Adipocyte (in vitro differentiated cells): ENCODE measurements at regions not wholly inside any gene's neighbourhood (a gene's known extent, or its start where the extent isn't known, plus 50 kb on each side); places are given as distances from the start of the nearest gene placed in this dataset.

Source experiments
- DNase-seq: peaks from one replicate; pipeline ENCODE4 v3.0.0-alpha.2; 2015; ENCODE audit warnings: low read depth
- H3K27me3 ChIP-seq: replicated peaks from 2 replicates; pipeline ENCODE4 v1.7.0; 2013; ENCODE audit warnings: mild to moderate bottlenecking, low read length, moderate library complexity; ENCODE audit not compliant: control insufficient read depth, insufficient read depth
- H3K36me3 ChIP-seq: 2 replicates; pipeline ENCODE4 v1.7.0; 2013; ENCODE audit warnings: low read length, mild to moderate bottlenecking, moderate library complexity; ENCODE audit not compliant: control insufficient read depth, insufficient read depth, severe bottlenecking
- H3K4me1 ChIP-seq: 2 replicates; pipeline ENCODE4 v1.7.0; 2013; ENCODE audit warnings: mild to moderate bottlenecking, low read length, moderate library complexity; ENCODE audit not compliant: control insufficient read depth, insufficient read depth
- H3K4me3 ChIP-seq: 2 replicates; pipeline ENCODE4 v1.7.0; 2013; ENCODE audit warnings: mild to moderate bottlenecking, low read length, moderate library complexity
- H3K9ac ChIP-seq: 2 replicates; pipeline ENCODE4 v1.7.0; 2013; ENCODE audit warnings: mild to moderate bottlenecking, low read length, moderate library complexity
- H3K9me3 ChIP-seq: 2 replicates; pipeline ENCODE4 v1.7.0; 2013; ENCODE audit warnings: mild to moderate bottlenecking, low read length, moderate library complexity; ENCODE audit not compliant: control insufficient read depth

- peaks cover 73% of the 10 kb centered on the region for H3K27me3 ChIP-seq
- DNase-seq, result no peak
- no peak overlapping the region for H3K4me3 ChIP-seq
- H3K9me3 ChIP-seq, result peaks cover under 1% of the 10 kb centered on the region
- no peaks in the 10 kb centered on the region for H3K4me1 ChIP-seq
- H3K9ac ChIP-seq, result no peak overlapping the region
- no peaks in the 10 kb centered on the region for H3K36me3 ChIP-seq
Measured at GRCh38 chr11:119935349-119935925, 202.5 kb downstream of the TRIM29 start.

- Histone ChIP-seq H3K9ac (no peak overlapping the region), H3K36me3 (no peaks in the 10 kb centered on the region), H3K4me3 (no peak overlapping the region), H3K9me3 (peaks cover 3% of the 10 kb centered on the region), H3K4me1 (no peaks in the 10 kb centered on the region), H3K27me3 (peaks cover 77% of the 10 kb centered on the region)
- DNase-seq, result no peak
Measured at GRCh38 chr11:119934866-119935265, 203.0 kb downstream of the TRIM29 start.

DNA sequence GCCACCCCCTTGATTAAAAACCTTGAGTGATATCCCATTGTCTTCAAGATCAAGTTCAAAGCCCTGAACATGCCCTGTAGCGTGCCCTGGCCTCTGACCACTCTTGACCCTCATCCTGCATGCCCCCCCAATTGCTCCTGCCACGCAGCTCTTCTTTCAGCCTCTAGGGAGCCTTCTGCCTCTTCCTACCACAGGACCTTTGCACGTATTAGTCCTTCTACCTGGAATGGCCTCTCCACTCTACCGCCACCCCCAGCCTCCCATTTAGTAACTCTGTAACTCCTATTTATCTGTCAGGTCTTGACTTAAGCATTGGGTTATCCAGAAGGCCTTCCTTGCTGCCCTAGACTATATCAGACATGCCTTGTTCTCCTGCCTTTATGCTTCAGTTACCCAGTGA, 203.6 kb downstream of the TRIM29 start:
- no peaks in the 10 kb centered on the region for H3K4me1 ChIP-seq
- H3K9me3 ChIP-seq, result peaks cover 6% of the 10 kb centered on the region
- H3K4me3 ChIP-seq, result no peak overlapping the region
- H3K9ac ChIP-seq, result no peak overlapping the region
- H3K36me3 ChIP-seq, result no peaks in the 10 kb centered on the region
- H3K27me3 ChIP-seq, result peaks cover 77% of the 10 kb centered on the region
- DNase-seq, result no peak

DNA sequence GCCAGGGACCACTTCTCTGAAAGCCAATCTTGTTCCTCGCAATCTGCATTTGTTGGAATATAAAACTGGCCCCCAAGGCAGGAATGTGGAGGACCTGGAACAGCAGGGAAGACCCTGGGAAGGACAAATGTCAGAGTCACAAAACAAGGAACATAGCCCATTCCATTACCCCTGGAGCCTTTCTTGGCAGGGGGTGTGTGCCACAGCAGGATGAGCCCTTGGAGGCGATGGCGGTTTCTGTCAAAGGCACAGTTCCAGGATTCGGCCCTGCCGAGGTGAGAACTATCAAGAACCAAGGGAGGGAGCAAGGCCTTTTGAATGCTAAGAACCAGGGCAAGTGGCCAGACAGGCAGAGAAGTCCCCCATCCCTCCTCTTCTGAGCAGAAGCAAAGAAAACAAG, 204.3 kb downstream of the TRIM29 start:
- H3K36me3 ChIP-seq, result no peaks in the 10 kb centered on the region
- no peak overlapping the region for H3K4me3 ChIP-seq
- no peaks in the 10 kb centered on the region for H3K4me1 ChIP-seq
- DNase-seq, result no peak
- H3K9me3 ChIP-seq, result peaks cover 6% of the 10 kb centered on the region
- peaks cover 75% of the 10 kb centered on the region for H3K27me3 ChIP-seq
- no peak overlapping the region for H3K9ac ChIP-seq

GRCh38 chr11:119932828-119933562, 204.0 kb upstream of the NECTIN1 start:
- H3K27me3 ChIP-seq, result peaks cover 79% of the 10 kb centered on the region
- no peak for DNase-seq
- no peak overlapping the region for H3K4me3 ChIP-seq
- peaks cover 6% of the 10 kb centered on the region for H3K9me3 ChIP-seq
- no peaks in the 10 kb centered on the region for H3K36me3 ChIP-seq
- no peaks in the 10 kb centered on the region for H3K4me1 ChIP-seq
- H3K9ac ChIP-seq, result no peak overlapping the region

GRCh38 chr11:119928047-119928446, 199.0 kb upstream of the NECTIN1 start:
- Histone ChIP-seq H3K4me3 (no peak overlapping the region), H3K36me3 (no peaks in the 10 kb centered on the region), H3K9ac (no peak overlapping the region), H3K9me3 (peaks cover 6% of the 10 kb centered on the region), H3K27me3 (peaks cover 75% of the 10 kb centered on the region), H3K4me1 (no peaks in the 10 kb centered on the region)
- no peak for DNase-seq

DNA sequence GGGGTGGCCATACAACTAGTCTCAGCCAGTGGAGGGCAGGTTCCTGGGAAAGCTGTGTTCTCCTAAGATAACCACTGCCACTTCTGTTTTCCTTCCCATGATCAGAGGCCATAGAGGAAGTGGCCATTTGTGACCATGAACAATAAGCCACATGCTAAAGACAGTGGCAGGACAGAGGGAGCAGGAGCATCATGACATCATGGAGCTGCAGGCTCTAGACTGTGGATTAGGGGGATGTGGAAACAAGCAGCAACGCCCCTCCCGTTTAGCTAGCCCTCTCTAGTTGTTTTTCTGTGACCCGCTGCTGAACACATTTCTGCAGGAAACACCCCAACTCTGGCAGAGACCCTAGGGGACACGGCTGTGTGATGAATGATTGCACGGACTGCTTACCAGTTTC, 195.0 kb upstream of the NECTIN1 start:
- no peak overlapping the region for H3K9ac ChIP-seq
- no peaks in the 10 kb centered on the region for H3K4me1 ChIP-seq
- no peak overlapping the region for H3K4me3 ChIP-seq
- no peaks in the 10 kb centered on the region for H3K36me3 ChIP-seq
- H3K27me3 ChIP-seq, result peaks cover 61% of the 10 kb centered on the region
- H3K9me3 ChIP-seq, result no peaks in the 10 kb centered on the region
- no peak for DNase-seq

DNA sequence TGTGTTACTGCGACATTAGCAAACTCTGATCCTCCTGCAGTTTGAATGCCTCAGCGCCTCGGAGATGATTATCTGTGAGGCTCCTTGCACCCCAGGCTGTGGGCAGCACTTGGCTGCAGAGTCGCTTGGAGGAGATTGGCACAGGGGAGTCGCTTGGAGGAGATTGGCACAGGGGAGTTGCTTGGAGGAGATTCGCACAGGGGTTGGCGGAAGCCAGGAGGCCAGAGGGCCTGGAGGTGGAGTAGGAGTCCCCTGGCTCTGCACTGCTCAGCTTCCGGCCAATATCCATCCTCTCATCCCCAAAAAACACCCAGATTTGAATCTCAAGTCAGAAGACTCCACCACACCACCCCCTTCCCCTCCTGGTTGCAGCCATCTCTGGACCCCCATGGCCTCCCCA, 192.6 kb upstream of the NECTIN1 start:
- H3K4me3 ChIP-seq, result no peak overlapping the region
- H3K9ac ChIP-seq, result no peak overlapping the region
- no peaks in the 10 kb centered on the region for H3K4me1 ChIP-seq
- H3K9me3 ChIP-seq, result no peaks in the 10 kb centered on the region
- H3K27me3 ChIP-seq, result peaks cover 63% of the 10 kb centered on the region
- H3K36me3 ChIP-seq, result no peaks in the 10 kb centered on the region
- no peak for DNase-seq

DNA sequence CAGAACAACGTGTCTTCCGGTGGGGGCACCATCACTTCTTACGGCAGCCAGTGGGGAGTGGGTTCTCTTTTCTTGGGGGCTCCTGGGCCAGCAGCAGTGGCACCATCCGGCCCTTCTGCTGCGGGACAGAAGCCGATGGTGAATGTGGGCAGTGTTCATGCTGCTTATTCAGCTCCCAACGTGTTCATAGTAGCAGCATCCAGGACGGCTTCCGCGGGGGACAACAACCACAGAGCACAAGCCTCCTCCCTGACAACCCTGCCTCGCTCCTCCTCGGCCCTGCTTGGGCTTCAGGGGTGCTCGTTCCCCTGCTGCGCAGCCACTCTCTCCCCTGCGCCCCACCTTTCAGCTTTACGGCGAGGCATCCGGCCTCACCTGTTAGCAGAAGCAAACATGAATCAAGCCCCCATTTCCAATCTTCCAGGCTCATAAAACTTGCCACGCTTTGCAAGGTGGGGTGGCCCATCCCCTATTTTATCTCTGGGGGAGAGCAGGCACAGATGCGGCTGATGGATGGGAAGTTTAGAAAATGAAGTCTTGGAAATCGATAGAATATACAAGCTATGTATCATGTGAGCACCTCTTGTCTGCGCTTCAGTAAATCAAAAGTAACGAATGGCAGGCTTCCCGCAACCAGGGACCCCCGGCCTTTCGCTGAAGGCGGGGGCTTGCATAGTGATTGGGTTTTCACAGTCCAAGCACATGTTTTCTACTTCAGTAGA, 191.8 kb upstream of the NECTIN1 start:
- Histone ChIP-seq H3K9me3 (peaks cover 4% of the 10 kb centered on the region), H3K9ac (no peak overlapping the region), H3K4me1 (no peaks in the 10 kb centered on the region), H3K27me3 (peaks cover 66% of the 10 kb centered on the region), H3K36me3 (no peaks in the 10 kb centered on the region), H3K4me3 (no peak overlapping the region)
- DNase-seq, result no peak

DNA sequence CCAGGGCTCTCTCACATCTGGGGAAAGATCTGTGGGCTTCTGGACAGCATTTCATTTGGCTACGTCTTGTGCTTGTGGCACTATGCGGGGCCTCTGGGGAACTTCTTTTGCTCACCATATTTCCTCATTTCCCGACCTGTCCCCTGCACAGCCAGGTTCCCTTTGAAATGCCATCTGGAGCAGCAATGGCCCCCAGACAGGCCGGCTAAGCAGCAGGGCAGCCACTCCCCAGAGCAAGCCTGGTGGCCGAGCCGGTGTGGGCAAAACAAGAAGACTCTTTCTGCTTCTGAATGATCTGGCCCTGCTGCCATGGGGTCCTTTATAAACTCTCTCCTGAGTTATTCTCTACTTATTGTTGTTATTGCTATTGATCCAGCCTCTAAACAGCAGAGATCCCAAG, 190.7 kb upstream of the NECTIN1 start:
- Histone ChIP-seq H3K4me3 (no peak overlapping the region), H3K9ac (no peak overlapping the region), H3K36me3 (no peaks in the 10 kb centered on the region), H3K9me3 (peaks cover 5% of the 10 kb centered on the region), H3K4me1 (no peaks in the 10 kb centered on the region), H3K27me3 (peaks cover 62% of the 10 kb centered on the region)
- no peak for DNase-seq

GRCh38 chr11:119918347-119918746, 189.3 kb upstream of the NECTIN1 start:
- DNase-seq, result no peak
- no peaks in the 10 kb centered on the region for H3K4me1 ChIP-seq
- no peak overlapping the region for H3K4me3 ChIP-seq
- H3K9me3 ChIP-seq, result peaks cover 5% of the 10 kb centered on the region
- H3K36me3 ChIP-seq, result no peaks in the 10 kb centered on the region
- peaks cover 51% of the 10 kb centered on the region for H3K27me3 ChIP-seq
- H3K9ac ChIP-seq, result no peak overlapping the region
